ENCODE measurements at regions not wholly inside any gene's neighbourhood (a gene's known extent, or its start where the extent isn't known, plus 50 kb on each side); places are given as distances from the start of the nearest gene placed in this dataset.

DNA sequence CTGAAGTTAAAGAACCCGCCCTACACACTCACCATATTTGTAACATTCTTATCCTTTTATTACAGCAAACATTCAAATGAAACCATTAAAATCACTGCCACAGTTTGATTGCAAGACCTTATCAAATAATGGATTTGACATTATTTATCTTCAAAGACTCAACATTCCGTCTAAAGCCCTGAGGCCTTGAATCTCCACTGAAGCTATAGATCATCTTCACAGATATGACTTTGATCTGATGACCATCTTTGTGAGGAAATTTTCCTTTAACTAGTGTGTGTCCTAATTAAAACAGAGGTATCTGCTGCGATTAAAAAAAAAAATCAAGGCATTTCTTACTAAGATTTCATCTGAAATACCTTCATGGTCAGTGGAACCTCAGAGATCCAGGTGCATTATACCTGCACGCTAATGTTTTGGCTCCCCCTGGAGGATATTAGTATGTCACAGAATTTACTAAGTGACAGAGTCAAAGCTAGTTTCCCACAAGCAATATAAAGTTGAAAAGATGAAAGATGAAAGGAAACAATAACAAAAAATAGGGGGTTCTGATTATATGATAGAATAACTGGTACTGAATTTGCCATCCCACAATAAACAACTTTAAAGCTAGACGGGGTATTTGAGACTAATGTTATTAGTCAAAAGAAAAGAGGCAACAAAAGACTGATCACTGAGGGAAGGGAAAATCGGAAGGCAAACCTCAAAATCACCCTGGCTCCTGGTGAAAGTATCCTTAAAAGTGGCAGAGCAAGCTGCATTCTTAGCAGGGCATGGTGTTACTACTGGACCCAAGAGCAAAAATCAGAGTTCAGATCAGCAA lies 923.4 kb downstream of the NCAM2 start:
- CTCF ChIA-PET: interaction anchor here (1.0 kb wide), 1 partner anchor 20 kb away, joined by 4 read pairs; no protein-coding TSS in a partner anchor
- H3K27ac ChIP-seq: no peak overlapping the region
- DNase-seq (ENCODE audit: low read depth in 1 of 2, low spot score in 1 of 2) (peak in 1 of 2 experiments; percentile 3), ATAC-seq (no peak), FAIRE-seq (no peak)
- no peaks in the 10 kb centered on the region for H3K4me1 ChIP-seq
- H3K9me3 ChIP-seq: no peaks in the 10 kb centered on the region
- 7% methylated on average over 6 of the region's 6 CpGs for WGBS (ENCODE audit: missing lambda C conversion rate)
- TF ChIP-seq JUN (IDR thresholded peaks at IDR 0.05) (no peak), FOSL2 (IDR thresholded peaks at IDR 0.05) (no peak), FOSL2 (CRISPR knock-in tag; IDR thresholded peaks at IDR 0.05) (no peak), KDM5A (IDR thresholded peaks at IDR 0.05) (no peak), RAD21 (conservative IDR thresholded peaks at IDR 0.05 in 1 of 2, IDR thresholded peaks at IDR 0.05 in 1 of 2) (0 out of 5 replicates have a peak, but pooled peaks of 1 of the 2 experiments have one; percentile 10), SREBF2 (IDR thresholded peaks at IDR 0.05) (no peak), NPAS2 (CRISPR knock-in tag; IDR thresholded peaks at IDR 0.05; ENCODE audit: borderline replicate concordance) (no peak)
- TF ChIP-seq, protein P1, sequence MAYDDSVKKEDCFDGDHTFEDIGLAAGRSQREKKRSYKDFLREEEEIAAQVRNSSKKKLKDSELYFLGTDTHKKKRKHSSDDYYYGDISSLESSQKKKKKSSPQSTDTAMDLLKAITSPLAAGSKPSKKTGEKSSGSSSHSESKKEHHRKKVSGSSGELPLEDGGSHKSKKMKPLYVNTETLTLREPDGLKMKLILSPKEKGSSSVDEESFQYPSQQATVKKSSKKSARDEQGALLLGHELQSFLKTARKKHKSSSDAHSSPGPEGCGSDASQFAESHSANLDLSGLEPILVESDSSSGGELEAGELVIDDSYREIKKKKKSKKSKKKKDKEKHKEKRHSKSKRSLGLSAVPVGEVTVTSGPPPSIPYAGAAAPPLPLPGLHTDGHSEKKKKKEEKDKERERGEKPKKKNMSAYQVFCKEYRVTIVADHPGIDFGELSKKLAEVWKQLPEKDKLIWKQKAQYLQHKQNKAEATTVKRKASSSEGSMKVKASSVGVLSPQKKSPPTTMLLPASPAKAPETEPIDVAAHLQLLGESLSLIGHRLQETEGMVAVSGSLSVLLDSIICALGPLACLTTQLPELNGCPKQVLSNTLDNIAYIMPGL (CRISPR knock-in tag; IDR thresholded peaks at IDR 0.05; ENCODE audit: borderline replicate concordance): no peak
- TF ChIP-seq, protein P2, sequence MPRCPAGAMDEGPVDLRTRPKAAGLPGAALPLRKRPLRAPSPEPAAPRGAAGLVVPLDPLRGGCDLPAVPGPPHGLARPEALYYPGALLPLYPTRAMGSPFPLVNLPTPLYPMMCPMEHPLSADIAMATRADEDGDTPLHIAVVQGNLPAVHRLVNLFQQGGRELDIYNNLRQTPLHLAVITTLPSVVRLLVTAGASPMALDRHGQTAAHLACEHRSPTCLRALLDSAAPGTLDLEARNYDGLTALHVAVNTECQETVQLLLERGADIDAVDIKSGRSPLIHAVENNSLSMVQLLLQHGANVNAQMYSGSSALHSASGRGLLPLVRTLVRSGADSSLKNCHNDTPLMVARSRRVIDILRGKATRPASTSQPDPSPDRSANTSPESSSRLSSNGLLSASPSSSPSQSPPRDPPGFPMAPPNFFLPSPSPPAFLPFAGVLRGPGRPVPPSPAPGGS (IDR thresholded peaks at IDR 0.05): no peak
- POLR2A ChIA-PET: no interaction called here
- no peak overlapping the region for H3K4me2 ChIP-seq
- no peak overlapping the region for H3K4me3 ChIP-seq

DNA sequence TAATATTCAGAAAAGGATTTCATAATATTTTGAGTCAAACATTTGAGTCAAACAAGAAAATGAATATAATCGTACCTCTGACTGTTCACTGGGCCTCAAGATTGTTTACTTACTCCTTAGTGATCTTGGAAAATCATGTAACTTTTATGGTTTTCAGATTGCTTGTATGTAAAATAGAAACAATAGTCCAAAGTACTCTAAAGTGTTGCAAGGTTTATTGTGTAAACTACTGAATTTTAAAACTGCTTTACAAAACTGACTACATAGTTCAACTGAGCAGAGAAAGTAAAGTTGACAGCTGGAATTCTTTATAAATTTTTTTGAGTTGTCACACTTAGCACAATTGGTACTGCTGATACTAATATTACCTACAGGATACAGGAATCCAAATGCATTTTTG lies 931.0 kb downstream of the NCAM2 start:
- Histone ChIP-seq H3K4me3 (no peak overlapping the region), H3K4me2 (no peak overlapping the region), H3K4me1 (no peaks in the 10 kb centered on the region), H3K9me3 (no peaks in the 10 kb centered on the region), H3K27ac (no peak overlapping the region)
- ATAC-seq (no peak), FAIRE-seq (no peak), DNase-seq (ENCODE audit: low read depth in 1 of 2, low spot score in 1 of 2) (no peak)
- 0% methylated on average over 1 of the region's 1 CpG for WGBS (ENCODE audit: missing lambda C conversion rate)
- TF ChIP-seq, protein P3, sequence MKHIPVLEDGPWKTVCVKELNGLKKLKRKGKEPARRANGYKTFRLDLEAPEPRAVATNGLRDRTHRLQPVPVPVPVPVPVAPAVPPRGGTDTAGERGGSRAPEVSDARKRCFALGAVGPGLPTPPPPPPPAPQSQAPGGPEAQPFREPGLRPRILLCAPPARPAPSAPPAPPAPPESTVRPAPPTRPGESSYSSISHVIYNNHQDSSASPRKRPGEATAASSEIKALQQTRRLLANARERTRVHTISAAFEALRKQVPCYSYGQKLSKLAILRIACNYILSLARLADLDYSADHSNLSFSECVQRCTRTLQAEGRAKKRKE (CRISPR knock-in tag; IDR thresholded peaks at IDR 0.05; ENCODE audit: low read depth): no peak
- TF ChIP-seq, protein P4, sequence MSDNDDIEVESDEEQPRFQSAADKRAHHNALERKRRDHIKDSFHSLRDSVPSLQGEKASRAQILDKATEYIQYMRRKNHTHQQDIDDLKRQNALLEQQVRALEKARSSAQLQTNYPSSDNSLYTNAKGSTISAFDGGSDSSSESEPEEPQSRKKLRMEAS (IDR thresholded peaks at IDR 0.05): no peak
- TF ChIP-seq ZNF302 (CRISPR knock-in tag; IDR thresholded peaks at IDR 0.05) (no peak), NR3C1 (IDR thresholded peaks at IDR 0.05) (no peak), RARB (CRISPR knock-in tag; IDR thresholded peaks at IDR 0.05) (no peak), MAZ (IDR thresholded peaks at IDR 0.05; ENCODE audit: borderline replicate concordance, low read depth, low read length) (no peak), RAD21 (conservative IDR thresholded peaks at IDR 0.05 in 1 of 2, IDR thresholded peaks at IDR 0.05 in 1 of 2) (no peak), FOSL2 (IDR thresholded peaks at IDR 0.05) (no peak), FOSL2 (CRISPR knock-in tag; IDR thresholded peaks at IDR 0.05) (no peak), NPAS2 (CRISPR knock-in tag; IDR thresholded peaks at IDR 0.05; ENCODE audit: borderline replicate concordance) (no peak), ZC3H11A (IDR thresholded peaks at IDR 0.05) (no peak), HOXB13 (CRISPR knock-in tag; IDR thresholded peaks at IDR 0.05; ENCODE audit: low read depth) (no peak), CBX8 (IDR thresholded peaks at IDR 0.05) (no peak)
- TF ChIP-seq, protein P5, sequence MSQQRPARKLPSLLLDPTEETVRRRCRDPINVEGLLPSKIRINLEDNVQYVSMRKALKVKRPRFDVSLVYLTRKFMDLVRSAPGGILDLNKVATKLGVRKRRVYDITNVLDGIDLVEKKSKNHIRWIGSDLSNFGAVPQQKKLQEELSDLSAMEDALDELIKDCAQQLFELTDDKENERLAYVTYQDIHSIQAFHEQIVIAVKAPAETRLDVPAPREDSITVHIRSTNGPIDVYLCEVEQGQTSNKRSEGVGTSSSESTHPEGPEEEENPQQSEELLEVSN (IDR thresholded peaks at IDR 0.05; ENCODE audit: borderline replicate concordance, low read depth): no peak
- TF ChIP-seq, protein P6, sequence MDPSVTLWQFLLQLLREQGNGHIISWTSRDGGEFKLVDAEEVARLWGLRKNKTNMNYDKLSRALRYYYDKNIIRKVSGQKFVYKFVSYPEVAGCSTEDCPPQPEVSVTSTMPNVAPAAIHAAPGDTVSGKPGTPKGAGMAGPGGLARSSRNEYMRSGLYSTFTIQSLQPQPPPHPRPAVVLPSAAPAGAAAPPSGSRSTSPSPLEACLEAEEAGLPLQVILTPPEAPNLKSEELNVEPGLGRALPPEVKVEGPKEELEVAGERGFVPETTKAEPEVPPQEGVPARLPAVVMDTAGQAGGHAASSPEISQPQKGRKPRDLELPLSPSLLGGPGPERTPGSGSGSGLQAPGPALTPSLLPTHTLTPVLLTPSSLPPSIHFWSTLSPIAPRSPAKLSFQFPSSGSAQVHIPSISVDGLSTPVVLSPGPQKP (IDR thresholded peaks at IDR 0.05; ENCODE audit: low read depth, low read length): no peak
- CTCF ChIA-PET: no interaction called here
- POLR2A ChIA-PET: no interaction called here
